GM18519 (cell line): ENCODE measurements at regions not wholly inside any gene's neighbourhood (a gene's known extent, or its start where the extent isn't known, plus 50 kb on each side); places are given as distances from the start of the nearest gene placed in this dataset.
A peak's percentile ranks its signal among the peaks of the same experiment; 100 is the strongest.

ENCODE experiments used
- ATAC-seq: cut with Tn5 transposase; IDR thresholded peaks from one replicate; pipeline ENCODE4 v1.9.1; 2021; ENCODE audit warnings: mild to moderate bottlenecking, moderate library complexity; ENCODE audit not compliant: unreplicated experiment, low FRiP score

GRCh38 chr2:150911766-150912280 lies 349.8 kb downstream of the RBM43 start:
- no peak for ATAC-seq

- no peak for ATAC-seq
Observed at GRCh38 chr2:150909613-150910012, 352.1 kb downstream of the RBM43 start.

GRCh38 chr2:150909090-150909489 lies 352.6 kb downstream of the RBM43 start:
- peak; percentile 57 for ATAC-seq

GRCh38 chr2:150907466-150907865 lies 354.2 kb downstream of the RBM43 start:
- ATAC-seq: no peak

- no peak for ATAC-seq
Observed at GRCh38 chr2:150903461-150903860, 358.2 kb downstream of the RBM43 start.

- no peak for ATAC-seq
Observed at GRCh38 chr2:150903055-150903454, 358.6 kb downstream of the RBM43 start.

- no peak for ATAC-seq
Observed at GRCh38 chr2:150900913-150901312, 360.8 kb downstream of the RBM43 start.

- ATAC-seq: no peak
Observed at GRCh38 chr2:150895968-150896367, 365.7 kb downstream of the RBM43 start.

- ATAC-seq: no peak
Observed at GRCh38 chr2:150889141-150889540, 372.5 kb downstream of the RBM43 start.

- no peak for ATAC-seq
Observed at GRCh38 chr2:150888337-150888736, 373.3 kb downstream of the RBM43 start.

- no peak for ATAC-seq
Observed at GRCh38 chr2:150887926-150888325, 373.7 kb downstream of the RBM43 start.

- ATAC-seq: no peak
Observed at GRCh38 chr2:150885774-150886386, 375.8 kb downstream of the RBM43 start.

- ATAC-seq: no peak
Observed at GRCh38 chr2:150885236-150885635, 376.4 kb downstream of the RBM43 start.

GRCh38 chr2:150883613-150883895 lies 378.1 kb downstream of the RBM43 start:
- no peak for ATAC-seq

- ATAC-seq: no peak
Observed at GRCh38 chr2:150882751-150883612, 378.7 kb downstream of the RBM43 start.

- ATAC-seq: no peak
Observed at GRCh38 chr2:150880986-150881385, 380.7 kb downstream of the RBM43 start.

GRCh38 chr2:150878356-150878755 lies 383.3 kb downstream of the RBM43 start:
- no peak for ATAC-seq

- ATAC-seq: no peak
Observed at GRCh38 chr2:150876251-150876950, 385.3 kb downstream of the RBM43 start.

GRCh38 chr2:150873396-150873772 lies 385.9 kb upstream of the RND3 start:
- no peak for ATAC-seq

- no peak for ATAC-seq
Observed at GRCh38 chr2:150872756-150873395, 385.4 kb upstream of the RND3 start.

GRCh38 chr2:150866431-150866830 lies 379.0 kb upstream of the RND3 start:
- no peak for ATAC-seq
